CD4-positive, alpha-beta T cell (primary cell): ENCODE measurements at regions not wholly inside any gene's neighbourhood (a gene's known extent, or its start where the extent isn't known, plus 50 kb on each side); places are given as distances from the start of the nearest gene placed in this dataset.

Source experiments
- ATAC-seq: fragments of 200-7000 bp; cut with Tn5 transposase; one replicate; pipeline ENCODE4 v1.10.0; 2022; ENCODE audit warnings: mild to moderate bottlenecking; ENCODE audit not compliant: poor library complexity
- CTCF ChIA-PET: fragments of 350-600 bp; sonication (Branson Sonifier 250); formaldehyde crosslinking; loops from one replicate; lab custom pipeline; 2021; ENCODE audit warnings: antibody characterized with exemption, inconsistent platforms; lab: Charles Lee
- POLR2A ChIA-PET: fragments of 350-600 bp; sonication (Branson Sonifier 250); formaldehyde crosslinking; loops from one replicate; lab custom pipeline; 2021; ENCODE audit warnings: antibody characterized with exemption, inconsistent platforms; lab: Charles Lee
- DNase-seq, 14 experiments: peaks; one replicate each; pipeline ENCODE4 v3.0.0-alpha.2; 2013 to 2020; ENCODE audit warnings: mixed read lengths in 2 of 14
- H3K27ac ChIP-seq, 2 donors: one replicate each; pipeline versions ENCODE4 v1.5.1 to v1.7.0; 2013; ENCODE audit warnings: low read length in 2 of 2, low read depth in 1 of 2, mild to moderate bottlenecking in 1 of 2
- H3K27me3 ChIP-seq, 2 experiments: 1 replicate in 1 of 2; 2 replicates in 1 of 2; pipeline versions ENCODE4 v1.6.1 to v1.7.0; 2013; ENCODE audit warnings: low read length in 2 of 2, control low read depth in 1 of 2, mild to moderate bottlenecking in 1 of 2, moderate library complexity in 1 of 2; ENCODE audit not compliant: insufficient read depth in 2 of 2, control insufficient read depth in 1 of 2
- H3K36me3 ChIP-seq: one replicate; pipeline ENCODE4 v1.6.1; 2013; ENCODE audit warnings: low read length, control low read depth; ENCODE audit not compliant: insufficient read depth
- H3K4me1 ChIP-seq: one replicate; pipeline ENCODE4 v1.6.1; 2013; ENCODE audit warnings: low read length, control low read depth; ENCODE audit not compliant: insufficient read depth
- H3K4me3 ChIP-seq: one replicate; pipeline ENCODE4 v1.5.1; 2013; ENCODE audit warnings: mild to moderate bottlenecking, low read length, moderate library complexity
- H3K9me3 ChIP-seq, 2 experiments: 1 replicate in 1 of 2; 2 replicates in 1 of 2; pipeline versions ENCODE4 v1.6.1 to v1.7.0; 2013; ENCODE audit warnings: low read length in 2 of 2, mild to moderate bottlenecking in 2 of 2, control low read depth in 1 of 2, moderate library complexity in 1 of 2; ENCODE audit not compliant: control insufficient read depth in 1 of 2, insufficient read depth in 1 of 2
- H3K27ac Mint-ChIP-seq: one replicate; pipeline ENCODE4 v1.8.0; 2020; ENCODE audit warnings: mixed read lengths
- H3K27me3 Mint-ChIP-seq: one replicate; pipeline ENCODE4 v1.8.0; 2021; ENCODE audit warnings: mixed read lengths
- H3K36me3 Mint-ChIP-seq: one replicate; pipeline ENCODE4 v1.8.0; 2021; ENCODE audit warnings: low read depth, mixed read lengths
- H3K4me1 Mint-ChIP-seq: one replicate; pipeline ENCODE4 v1.8.0; 2021; ENCODE audit warnings: low read depth, mixed read lengths
- H3K4me3 Mint-ChIP-seq: one replicate; pipeline ENCODE4 v1.8.0; 2020; ENCODE audit warnings: mild to moderate bottlenecking, mixed read lengths
- H3K9me3 Mint-ChIP-seq: one replicate; pipeline ENCODE4 v1.8.0; 2020; ENCODE audit warnings: mixed read lengths
- intact Hi-C, 2 experiments: fragments of 100-400 bp; cut with DNase I in 1 of 2; cut with micrococcal nuclease in 1 of 2; formaldehyde crosslinking; loops; one replicate each; pipeline versions ENCODE4 v1.15.1 to v1.9.0; 2023 to 2025; cut with DNase I, micrococcal nuclease
- TF ChIP-seq, protein P1 (sequence below): fragments of 200-600 bp; IDR thresholded peaks from one replicate; pipeline ENCODE4 v1.8.0; 2022; ENCODE audit warnings: antibody characterized with exemption, mild to moderate bottlenecking

- H3K27me3 Mint-ChIP-seq: no peaks in the 10 kb centered on the region
- no peaks in the 10 kb centered on the region for H3K4me1 Mint-ChIP-seq
- no peak overlapping the region for H3K27ac ChIP-seq
- no peak overlapping the region for H3K27ac Mint-ChIP-seq
- intact Hi-C loops: no loop called here
- CTCF ChIA-PET: no interaction called here
- no peaks in the 10 kb centered on the region for H3K36me3 Mint-ChIP-seq
- no peaks in the 10 kb centered on the region for H3K36me3 ChIP-seq
- H3K27me3 ChIP-seq: no peaks in the 10 kb centered on the region
- no peak overlapping the region for H3K4me3 ChIP-seq
- ATAC-seq (no peak), DNase-seq (no peak)
- no peaks in the 10 kb centered on the region for H3K9me3 ChIP-seq
- no peaks in the 10 kb centered on the region for H3K4me1 ChIP-seq
- no peak overlapping the region for H3K4me3 Mint-ChIP-seq
- H3K9me3 Mint-ChIP-seq: no peaks in the 10 kb centered on the region
- POLR2A ChIA-PET: no interaction called here
- TF ChIP-seq, protein P1, sequence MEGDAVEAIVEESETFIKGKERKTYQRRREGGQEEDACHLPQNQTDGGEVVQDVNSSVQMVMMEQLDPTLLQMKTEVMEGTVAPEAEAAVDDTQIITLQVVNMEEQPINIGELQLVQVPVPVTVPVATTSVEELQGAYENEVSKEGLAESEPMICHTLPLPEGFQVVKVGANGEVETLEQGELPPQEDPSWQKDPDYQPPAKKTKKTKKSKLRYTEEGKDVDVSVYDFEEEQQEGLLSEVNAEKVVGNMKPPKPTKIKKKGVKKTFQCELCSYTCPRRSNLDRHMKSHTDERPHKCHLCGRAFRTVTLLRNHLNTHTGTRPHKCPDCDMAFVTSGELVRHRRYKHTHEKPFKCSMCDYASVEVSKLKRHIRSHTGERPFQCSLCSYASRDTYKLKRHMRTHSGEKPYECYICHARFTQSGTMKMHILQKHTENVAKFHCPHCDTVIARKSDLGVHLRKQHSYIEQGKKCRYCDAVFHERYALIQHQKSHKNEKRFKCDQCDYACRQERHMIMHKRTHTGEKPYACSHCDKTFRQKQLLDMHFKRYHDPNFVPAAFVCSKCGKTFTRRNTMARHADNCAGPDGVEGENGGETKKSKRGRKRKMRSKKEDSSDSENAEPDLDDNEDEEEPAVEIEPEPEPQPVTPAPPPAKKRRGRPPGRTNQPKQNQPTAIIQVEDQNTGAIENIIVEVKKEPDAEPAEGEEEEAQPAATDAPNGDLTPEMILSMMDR: no peak
Observed at GRCh38 chr4:111880116-111880515, 265.1 kb upstream of the FAM241A start.

- no peaks in the 10 kb centered on the region for H3K4me1 ChIP-seq
- intact Hi-C loops: no loop called here
- POLR2A ChIA-PET: no interaction called here
Observed at GRCh38 chr4:111883557-111883999, 261.7 kb upstream of the FAM241A start.

DNA sequence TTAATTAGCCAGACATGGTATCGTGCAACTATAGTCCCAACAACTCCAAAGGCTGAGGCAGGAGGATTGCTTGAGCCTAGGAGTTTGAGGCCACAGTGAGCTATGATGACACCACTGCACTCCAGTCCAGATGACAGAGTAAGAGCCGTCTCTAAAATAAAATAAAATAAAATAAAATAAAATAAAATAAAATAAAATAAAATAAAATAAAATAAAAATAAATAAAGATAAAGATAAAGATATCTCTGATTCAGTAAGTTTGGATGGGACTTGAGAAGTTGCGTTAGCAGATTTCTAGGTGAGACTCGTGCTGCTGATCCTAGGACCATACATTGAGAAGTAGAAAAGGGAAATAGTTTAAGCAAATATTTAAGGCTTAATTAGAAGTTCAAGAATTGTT is 254.8 kb upstream of the FAM241A start:
- Histone ChIP-seq H3K4me1 (no peaks in the 10 kb centered on the region), H3K9me3 (no peaks in the 10 kb centered on the region), H3K36me3 (no peaks in the 10 kb centered on the region), H3K4me3 (no peak overlapping the region), H3K27me3 (no peaks in the 10 kb centered on the region), H3K27ac (no peak overlapping the region)
- ChIA-PET POLR2A (no interaction called here), CTCF (no interaction called here)
- Mint-ChIP-seq H3K4me3 (no peak overlapping the region), H3K4me1 (no peaks in the 10 kb centered on the region), H3K9me3 (peaks cover 7% of the 10 kb centered on the region), H3K27ac (no peak overlapping the region), H3K27me3 (no peaks in the 10 kb centered on the region), H3K36me3 (no peaks in the 10 kb centered on the region)
- no peak for ATAC-seq
- TF ChIP-seq, protein P1: no peak
- no peak for DNase-seq
- intact Hi-C loops: loop anchor here in 1 of 2 experiments (5.0 kb wide), 1 partner anchor 553 kb away; no protein-coding TSS in a partner anchor

More at GRCh38 chr4:111883557-111883999, 261.7 kb upstream of the FAM241A start:
- Mint-ChIP-seq H3K27ac (no peak overlapping the region), H3K27me3 (no peaks in the 10 kb centered on the region), H3K4me3 (no peak overlapping the region), H3K4me1 (no peaks in the 10 kb centered on the region), H3K9me3 (peaks cover 3% of the 10 kb centered on the region), H3K36me3 (no peaks in the 10 kb centered on the region)
- no peak for ATAC-seq
- H3K9me3 ChIP-seq: no peaks in the 10 kb centered on the region
- TF ChIP-seq, protein P1: no peak
- no peak overlapping the region for H3K27ac ChIP-seq
- DNase-seq: no peak
- no peaks in the 10 kb centered on the region for H3K36me3 ChIP-seq
- H3K27me3 ChIP-seq: no peaks in the 10 kb centered on the region
- CTCF ChIA-PET: no interaction called here
- H3K4me3 ChIP-seq: no peak overlapping the region
